PC-3 (cell line): ENCODE measurements at regions not wholly inside any gene's neighbourhood (a gene's known extent, or its start where the extent isn't known, plus 50 kb on each side); places are given as distances from the start of the nearest gene placed in this dataset.

ENCODE experiments used
- ATAC-seq: fragments of 200-7000 bp; cut with Tn5 transposase; 2 replicates; pipeline ENCODE4 v1.9.1; 2020; ENCODE audit warnings: mild to moderate bottlenecking, moderate library complexity
- BruUV-seq: library from RNA; stranded (reverse); fragments of 400-500 nt; replicated peaks from 2 replicates; lab custom pipeline; 2021; lab: Mats Ljungman, UMichigan
- CTCF ChIA-PET: fragments of 300-600 bp; sonication (Branson Sonifier 250); formaldehyde crosslinking; loops from one replicate; lab custom pipeline; 2022; ENCODE audit warnings: antibody characterized with exemption; lab: Charles Lee
- POLR2A ChIA-PET: fragments of 300-600 bp; sonication (Branson Sonifier 250); formaldehyde crosslinking; loops from one replicate; lab custom pipeline; 2022; ENCODE audit warnings: antibody characterized with exemption; ENCODE audit not compliant: unreplicated experiment; lab: Charles Lee
- DNase-seq: peaks from one replicate; pipeline ENCODE4 v3.0.0-alpha.2; 2015
- H2AFZ ChIP-seq: fragments of 300-600 bp; sonication (generic); 2 replicates; pipeline ENCODE4 v1.6.0; 2016; ENCODE audit warnings: antibody characterized with exemption, low read length
- H3F3A ChIP-seq: fragments of 300-600 bp; sonication (generic); one replicate; pipeline ENCODE4 v1.6.0; 2017; ENCODE audit warnings: antibody characterized with exemption, low read length, control low read depth, mild to moderate bottlenecking; ENCODE audit not compliant: unreplicated experiment
- H3K27ac ChIP-seq: fragments of 300-600 bp; sonication (generic); 2 replicates; pipeline ENCODE4 v1.5.1; 2016; ENCODE audit warnings: mild to moderate bottlenecking, low read length
- H3K27me3 ChIP-seq: fragments of 300-600 bp; sonication (generic); 2 replicates; pipeline ENCODE4 v1.6.1; 2016; ENCODE audit warnings: low read length, mixed read lengths
- H3K36me3 ChIP-seq: fragments of 300-600 bp; sonication (generic); 2 replicates; pipeline ENCODE4 v1.6.1; 2016; ENCODE audit warnings: low read depth, mixed run types, low read length, mixed read lengths
- H3K4me1 ChIP-seq: fragments of 300-600 bp; sonication (generic); 2 replicates; pipeline ENCODE4 v1.5.1; 2016; ENCODE audit warnings: low read length; ENCODE audit not compliant: insufficient read depth
- H3K4me2 ChIP-seq: fragments of 300-600 bp; sonication (generic); 2 replicates; pipeline ENCODE4 v1.6.0; 2016; ENCODE audit warnings: low read length
- H3K4me3 ChIP-seq: fragments of 300-600 bp; sonication (generic); 2 replicates; pipeline ENCODE4 v1.5.1; 2016; ENCODE audit warnings: mild to moderate bottlenecking, low read length, mixed read lengths
- H3K79me2 ChIP-seq: fragments of 300-600 bp; sonication (generic); 2 replicates; pipeline ENCODE4 v1.6.1; 2017; ENCODE audit warnings: low read length, mixed read lengths
- H3K9ac ChIP-seq: fragments of 300-600 bp; sonication (generic); 2 replicates; pipeline ENCODE4 v1.6.0; 2016; ENCODE audit warnings: mild to moderate bottlenecking, low read length
- H3K9me2 ChIP-seq: fragments of 300-600 bp; sonication (generic); replicated peaks from 2 replicates; pipeline ENCODE4 v1.6.1; 2016; ENCODE audit warnings: mixed run types, low read length, mixed read lengths
- H3K9me3 ChIP-seq: fragments of 300-600 bp; sonication (generic); 2 replicates; pipeline ENCODE4 v1.6.1; 2016; ENCODE audit warnings: low read length, mixed read lengths
- H4K20me1 ChIP-seq: fragments of 300-600 bp; sonication (generic); 2 replicates; pipeline ENCODE4 v1.6.1; 2016; ENCODE audit warnings: low read length, mixed read lengths
- EZH2 ChIP-seq: fragments of 300-600 bp; sonication (generic); IDR thresholded peaks from one replicate; pipeline ENCODE4 v1.6.1; 2017; ENCODE audit warnings: antibody characterized with exemption, mild to moderate bottlenecking, low read length; ENCODE audit not compliant: unreplicated experiment
- EZH2phosphoT487 ChIP-seq: fragments of 300-600 bp; sonication (generic); IDR thresholded peaks from 2 replicates; pipeline ENCODE4 v1.6.1; 2018; ENCODE audit warnings: mild to moderate bottlenecking, antibody characterized with exemption, low read length, borderline replicate concordance
- intact Hi-C: fragments of 100-400 bp; cut with micrococcal nuclease; formaldehyde crosslinking; loops from 2 replicates; pipeline ENCODE4 v1.9.0; 2023
- TF ChIP-seq, protein P1 (sequence below): fragments of 300-600 bp; sonication (generic); conservative IDR thresholded peaks from 2 replicates; pipeline ENCODE4 v1.5.1; 2017; ENCODE audit warnings: antibody characterized with exemption, low read depth, mild to moderate bottlenecking, low read length

DNA sequence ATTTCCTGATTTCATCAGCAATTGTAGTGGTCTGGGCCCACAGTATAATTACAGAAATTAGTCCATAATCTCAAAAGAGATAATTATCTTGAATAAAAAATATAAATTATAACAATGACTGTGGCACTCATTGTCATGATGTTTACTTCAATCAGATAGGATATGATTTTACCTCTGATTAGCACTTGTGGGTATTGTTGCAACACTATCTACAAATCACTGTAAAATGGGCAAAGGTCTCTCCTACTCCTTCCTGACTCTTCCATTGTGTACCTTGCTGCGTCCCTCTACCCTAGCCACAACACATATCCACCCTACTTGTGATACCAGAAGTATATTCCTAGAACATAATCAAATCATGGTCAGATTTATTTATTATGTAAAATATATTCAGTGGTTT, 200.9 kb upstream of the TRIB2 start:
- Histone ChIP-seq H3K4me2 (no peak overlapping the region), H3K9me3 (no peaks in the 10 kb centered on the region), H3K36me3 (no peaks in the 10 kb centered on the region), H3K79me2 (no peaks in the 10 kb centered on the region), H3K9me2 (no peaks in the 10 kb centered on the region), H3K4me1 (no peaks in the 10 kb centered on the region), H3K9ac (no peak overlapping the region), H3K27ac (no peak overlapping the region), H3K4me3 (no peak overlapping the region), H3F3A (no peaks in the 10 kb centered on the region), H2AFZ (no peak overlapping the region), H4K20me1 (no peaks in the 10 kb centered on the region), H3K27me3 (no peaks in the 10 kb centered on the region)
- ChIA-PET POLR2A (no interaction called here), CTCF (no interaction called here)
- ATAC-seq (no peak), DNase-seq (no peak)
- no TSS peak for BruUV-seq
- TF ChIP-seq EZH2phosphoT487 (no peak), EZH2 (no peak)
- TF ChIP-seq, protein P1, sequence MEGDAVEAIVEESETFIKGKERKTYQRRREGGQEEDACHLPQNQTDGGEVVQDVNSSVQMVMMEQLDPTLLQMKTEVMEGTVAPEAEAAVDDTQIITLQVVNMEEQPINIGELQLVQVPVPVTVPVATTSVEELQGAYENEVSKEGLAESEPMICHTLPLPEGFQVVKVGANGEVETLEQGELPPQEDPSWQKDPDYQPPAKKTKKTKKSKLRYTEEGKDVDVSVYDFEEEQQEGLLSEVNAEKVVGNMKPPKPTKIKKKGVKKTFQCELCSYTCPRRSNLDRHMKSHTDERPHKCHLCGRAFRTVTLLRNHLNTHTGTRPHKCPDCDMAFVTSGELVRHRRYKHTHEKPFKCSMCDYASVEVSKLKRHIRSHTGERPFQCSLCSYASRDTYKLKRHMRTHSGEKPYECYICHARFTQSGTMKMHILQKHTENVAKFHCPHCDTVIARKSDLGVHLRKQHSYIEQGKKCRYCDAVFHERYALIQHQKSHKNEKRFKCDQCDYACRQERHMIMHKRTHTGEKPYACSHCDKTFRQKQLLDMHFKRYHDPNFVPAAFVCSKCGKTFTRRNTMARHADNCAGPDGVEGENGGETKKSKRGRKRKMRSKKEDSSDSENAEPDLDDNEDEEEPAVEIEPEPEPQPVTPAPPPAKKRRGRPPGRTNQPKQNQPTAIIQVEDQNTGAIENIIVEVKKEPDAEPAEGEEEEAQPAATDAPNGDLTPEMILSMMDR = no peak
- intact Hi-C loops = no loop called here

DNA sequence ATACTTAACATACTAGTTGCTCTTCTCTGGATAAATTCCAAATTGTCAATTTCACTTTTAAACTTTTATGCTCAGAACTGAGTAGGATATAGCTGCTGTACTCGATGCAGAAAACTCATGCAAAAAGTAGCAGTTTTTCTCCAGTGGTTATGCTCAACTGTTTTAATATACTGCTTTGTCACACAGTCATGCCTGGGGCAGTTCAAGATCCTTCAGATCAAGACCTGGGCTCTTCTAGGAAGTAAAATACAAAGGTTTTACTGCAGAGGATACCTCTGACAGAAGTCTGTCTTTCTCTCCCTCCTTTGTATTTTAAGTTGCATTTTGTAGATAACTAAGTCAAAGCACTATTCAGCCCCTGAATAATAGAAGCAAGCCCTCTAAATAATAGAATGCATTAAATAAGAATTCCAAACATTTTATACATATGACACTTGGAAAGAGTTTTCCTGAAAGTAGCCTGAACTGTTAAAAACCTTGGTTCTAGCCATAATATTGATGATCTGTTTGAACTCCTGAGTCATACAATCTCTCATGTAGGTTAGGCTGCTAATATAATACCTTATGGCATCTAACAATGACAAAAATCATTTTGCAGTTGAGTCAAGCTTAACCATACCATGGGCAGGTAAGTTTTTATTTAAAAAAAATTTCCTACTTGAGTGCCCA, 183.3 kb upstream of the TRIB2 start:
- no peaks in the 10 kb centered on the region for H3K9me3 ChIP-seq
- BruUV-seq = no TSS peak
- no peak overlapping the region for H3K4me3 ChIP-seq
- no peaks in the 10 kb centered on the region for H3K9me2 ChIP-seq
- H3K36me3 ChIP-seq = no peaks in the 10 kb centered on the region
- no peaks in the 10 kb centered on the region for H4K20me1 ChIP-seq
- peak; percentile 59 for ATAC-seq
- TF ChIP-seq, protein P1 = no peak
- TF ChIP-seq EZH2 = no peak
- no peaks in the 10 kb centered on the region for H3K79me2 ChIP-seq
- H3K4me2 ChIP-seq = peak overlapping the region; percentile 58
- no peak overlapping the region for H3K9ac ChIP-seq
- H3K4me1 ChIP-seq = peaks cover 33% of the 10 kb centered on the region
- no peak overlapping the region for H2AFZ ChIP-seq
- CTCF ChIA-PET = no interaction called here
- H3K27ac ChIP-seq = peak overlapping the region; percentile 81
- no peaks in the 10 kb centered on the region for H3F3A ChIP-seq
- intact Hi-C loops = loop anchor here (5.0 to 10.0 kb wide), 2 partner anchors 99 to 216 kb away; no protein-coding TSS in a partner anchor
- POLR2A ChIA-PET = no interaction called here
- DNase-seq = peak; percentile 29
- H3K27me3 ChIP-seq = no peaks in the 10 kb centered on the region

DNA sequence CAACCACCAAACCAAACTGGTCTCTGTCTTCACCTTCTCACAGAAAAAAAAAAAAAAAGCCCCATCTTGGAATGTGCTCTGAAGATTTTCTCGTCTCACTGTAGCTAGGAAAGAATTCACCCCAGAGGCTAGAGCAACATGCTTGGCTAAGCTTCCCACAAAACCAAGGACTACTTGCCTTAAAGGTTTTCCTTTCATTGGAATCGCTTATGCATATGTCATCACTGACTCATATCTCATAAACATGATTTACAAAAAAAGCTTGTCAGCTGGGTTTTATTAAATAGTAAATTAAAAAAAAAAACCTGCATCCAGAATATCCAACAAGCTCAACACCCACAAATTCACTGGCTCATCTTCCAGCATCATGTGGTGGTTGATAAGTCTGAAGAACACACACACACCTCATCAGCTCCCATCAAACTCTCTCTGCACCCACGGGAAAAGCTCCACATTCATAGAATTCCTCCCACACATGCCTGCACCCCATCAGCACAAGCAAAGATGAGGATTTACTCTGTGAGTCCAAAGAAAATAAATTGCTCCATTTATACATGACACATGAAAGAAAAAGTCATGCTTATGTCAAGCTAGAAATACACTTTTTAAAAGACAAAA, 182.0 kb upstream of the TRIB2 start:
- CTCF ChIA-PET = interaction anchor here (0.5 to 1.6 kb wide), 6 partner anchors 152 to 1948 kb away, joined by 3 to 14 read pairs (median 5); no protein-coding TSS in a partner anchor
- H3K4me1 ChIP-seq = peaks cover 33% of the 10 kb centered on the region
- no peaks in the 10 kb centered on the region for H3K36me3 ChIP-seq
- H3K9me3 ChIP-seq = no peaks in the 10 kb centered on the region
- no peaks in the 10 kb centered on the region for H3K9me2 ChIP-seq
- peak; percentile 96 for DNase-seq
- BruUV-seq = no TSS peak
- peak; percentile 90 for ATAC-seq
- H3K9ac ChIP-seq = peak overlapping the region; percentile 36
- POLR2A ChIA-PET = interaction anchor here (0.6 to 0.7 kb wide), 7 partner anchors 13 to 705 kb away, joined by 3 to 13 read pairs (median 6); no protein-coding TSS in a partner anchor
- no peak for TF ChIP-seq EZH2phosphoT487
- TF ChIP-seq, protein P1 = no peak
- TF ChIP-seq EZH2 = no peak
- H4K20me1 ChIP-seq = no peaks in the 10 kb centered on the region
- intact Hi-C loops = loop anchor here (5.0 to 10.0 kb wide), 3 partner anchors 100 to 702 kb away; no protein-coding TSS in a partner anchor
- H3K79me2 ChIP-seq = no peaks in the 10 kb centered on the region
- H2AFZ ChIP-seq = peak overlapping the region; percentile 20; the same call in 1 of the 2 replicates
- H3K27me3 ChIP-seq = no peaks in the 10 kb centered on the region
- peak overlapping the region; percentile 81 for H3K27ac ChIP-seq
- H3F3A ChIP-seq = no peaks in the 10 kb centered on the region
- H3K4me3 ChIP-seq = no peak overlapping the region
- peak overlapping the region; percentile 58 for H3K4me2 ChIP-seq
